Esophagus muscularis mucosa (tissue), 4 donors: ENCODE measurements at regions not wholly inside any gene's neighbourhood (a gene's known extent, or its start where the extent isn't known, plus 50 kb on each side); places are given as distances from the start of the nearest gene placed in this dataset.

ENCODE experiments used
- EP300 ChIP-seq: sonication (generic); formaldehyde crosslinking; IDR thresholded peaks from one replicate; pipeline ENCODE4 v1.6.1; 2017; ENCODE audit warnings: antibody characterized with exemption
- POLR2A ChIP-seq: fragments of 450-650 bp; IDR thresholded peaks from one replicate; pipeline ENCODE4 v1.6.1; 2017; ENCODE audit warnings: antibody characterized with exemption, moderate library complexity, mild to moderate bottlenecking, low read depth
- POLR2AphosphoS5 ChIP-seq, 2 donors: sonication (generic); formaldehyde crosslinking; IDR thresholded peaks; one replicate each; pipeline ENCODE4 v1.6.1; 2017; ENCODE audit warnings: antibody characterized with exemption in 2 of 2
- TF ChIP-seq, protein P1 (sequence below), 3 experiments: fragments of 200-600 bp in 2 of 3; fragments of 450-650 bp in 1 of 3; sonication (generic) in 2 of 3; IDR thresholded peaks; one replicate each; pipeline ENCODE4 v1.5.1; 2017 to 2019; ENCODE audit warnings: antibody characterized with exemption in 3 of 3, mild to moderate bottlenecking in 2 of 3, moderate library complexity in 1 of 3

- TF ChIP-seq POLR2A, result no peak
- TF ChIP-seq EP300, result no peak
- TF ChIP-seq, protein P1, sequence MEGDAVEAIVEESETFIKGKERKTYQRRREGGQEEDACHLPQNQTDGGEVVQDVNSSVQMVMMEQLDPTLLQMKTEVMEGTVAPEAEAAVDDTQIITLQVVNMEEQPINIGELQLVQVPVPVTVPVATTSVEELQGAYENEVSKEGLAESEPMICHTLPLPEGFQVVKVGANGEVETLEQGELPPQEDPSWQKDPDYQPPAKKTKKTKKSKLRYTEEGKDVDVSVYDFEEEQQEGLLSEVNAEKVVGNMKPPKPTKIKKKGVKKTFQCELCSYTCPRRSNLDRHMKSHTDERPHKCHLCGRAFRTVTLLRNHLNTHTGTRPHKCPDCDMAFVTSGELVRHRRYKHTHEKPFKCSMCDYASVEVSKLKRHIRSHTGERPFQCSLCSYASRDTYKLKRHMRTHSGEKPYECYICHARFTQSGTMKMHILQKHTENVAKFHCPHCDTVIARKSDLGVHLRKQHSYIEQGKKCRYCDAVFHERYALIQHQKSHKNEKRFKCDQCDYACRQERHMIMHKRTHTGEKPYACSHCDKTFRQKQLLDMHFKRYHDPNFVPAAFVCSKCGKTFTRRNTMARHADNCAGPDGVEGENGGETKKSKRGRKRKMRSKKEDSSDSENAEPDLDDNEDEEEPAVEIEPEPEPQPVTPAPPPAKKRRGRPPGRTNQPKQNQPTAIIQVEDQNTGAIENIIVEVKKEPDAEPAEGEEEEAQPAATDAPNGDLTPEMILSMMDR (IDR thresholded peaks at IDR 0.05), result no peak
- TF ChIP-seq POLR2AphosphoS5 (IDR thresholded peaks at IDR 0.05), result no peak
These were observed 63.8 kb upstream of the FZD10 start for GRCh38 chr12:130098301-130099005.
